Spleen (tissue), 7 donors: ENCODE measurements at regions not wholly inside any gene's neighbourhood (a gene's known extent, or its start where the extent isn't known, plus 50 kb on each side); places are given as distances from the start of the nearest gene placed in this dataset.
"Not testable (repeated sequence)": the region's sequence is repeated elsewhere in the genome, so short reads cannot be mapped to it uniquely, and the experiment has no call there.

Experiments used
- POLR2A ChIP-seq, 3 donors: fragments of 450-650 bp; IDR thresholded peaks; one replicate each; pipeline ENCODE4 v1.5.1; 2017; ENCODE audit warnings: antibody characterized with exemption in 3 of 3, mild to moderate bottlenecking in 1 of 3
- TF ChIP-seq, protein P1 (sequence below), 11 experiments: fragments of 200-600 bp in 7 of 11; fragments of 450-650 bp in 4 of 11; sonication (generic) in 4 of 11; IDR thresholded peaks in 8 of 11; conservative IDR thresholded peaks in 3 of 11; 1 replicate in 7 of 11; 2 replicates in 4 of 11; pipeline versions ENCODE4 v1.4.0 to v1.8.0; 2016 to 2021; ENCODE audit warnings: antibody characterized with exemption in 11 of 11, inconsistent platforms in 4 of 11, mild to moderate bottlenecking in 1 of 11
- donor health status: DM: no; HTN: no; CAD: no; lungs with moderate emphysema.
- donor health status: DM: no; HTN: no; CAD: no.
- donor health status: DM: no; HTN: no; CAD: no.

DNA sequence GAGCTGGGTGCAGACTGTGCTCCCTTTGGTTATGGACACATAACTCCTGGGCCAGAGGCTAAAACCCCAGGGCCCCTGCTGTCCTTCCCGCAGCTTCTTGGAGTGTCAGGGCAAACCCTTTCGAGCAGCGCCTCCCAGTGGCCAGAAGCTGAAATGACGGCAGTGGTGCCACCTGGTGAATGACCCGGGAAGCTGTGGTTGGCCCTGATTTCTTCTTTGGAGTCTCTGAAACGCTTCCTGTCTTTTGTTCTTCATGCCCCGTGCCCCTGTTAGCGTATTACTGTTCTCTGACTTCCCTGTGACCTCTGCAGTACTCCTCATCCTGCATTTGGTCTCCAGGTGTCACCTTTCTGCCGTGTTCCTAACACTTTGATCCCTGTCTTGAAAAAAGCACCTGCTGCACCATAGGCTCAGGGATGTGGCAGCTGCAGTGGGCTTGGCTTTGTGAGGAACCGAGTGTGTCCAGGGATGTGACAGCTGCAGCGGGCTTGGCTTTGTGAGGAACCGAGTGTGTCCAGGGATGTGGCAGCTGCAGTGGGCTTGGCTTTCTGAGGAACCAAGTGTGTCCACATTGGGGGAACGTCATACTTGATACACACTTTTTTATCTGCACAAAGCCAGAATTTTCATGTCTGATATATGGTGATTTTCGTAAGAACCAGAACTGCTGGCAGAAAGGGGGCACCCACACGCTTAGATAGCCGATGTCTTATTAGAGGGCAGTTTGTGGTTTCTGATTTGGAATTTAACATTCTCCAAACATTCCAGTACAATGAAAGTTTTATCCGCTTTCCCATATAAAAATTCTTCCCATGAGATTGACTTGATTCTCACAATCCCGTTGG lies 241.8 kb upstream of the FRG2C start:
- TF ChIP-seq, protein P1, sequence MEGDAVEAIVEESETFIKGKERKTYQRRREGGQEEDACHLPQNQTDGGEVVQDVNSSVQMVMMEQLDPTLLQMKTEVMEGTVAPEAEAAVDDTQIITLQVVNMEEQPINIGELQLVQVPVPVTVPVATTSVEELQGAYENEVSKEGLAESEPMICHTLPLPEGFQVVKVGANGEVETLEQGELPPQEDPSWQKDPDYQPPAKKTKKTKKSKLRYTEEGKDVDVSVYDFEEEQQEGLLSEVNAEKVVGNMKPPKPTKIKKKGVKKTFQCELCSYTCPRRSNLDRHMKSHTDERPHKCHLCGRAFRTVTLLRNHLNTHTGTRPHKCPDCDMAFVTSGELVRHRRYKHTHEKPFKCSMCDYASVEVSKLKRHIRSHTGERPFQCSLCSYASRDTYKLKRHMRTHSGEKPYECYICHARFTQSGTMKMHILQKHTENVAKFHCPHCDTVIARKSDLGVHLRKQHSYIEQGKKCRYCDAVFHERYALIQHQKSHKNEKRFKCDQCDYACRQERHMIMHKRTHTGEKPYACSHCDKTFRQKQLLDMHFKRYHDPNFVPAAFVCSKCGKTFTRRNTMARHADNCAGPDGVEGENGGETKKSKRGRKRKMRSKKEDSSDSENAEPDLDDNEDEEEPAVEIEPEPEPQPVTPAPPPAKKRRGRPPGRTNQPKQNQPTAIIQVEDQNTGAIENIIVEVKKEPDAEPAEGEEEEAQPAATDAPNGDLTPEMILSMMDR (IDR thresholded peaks at IDR 0.05 in 8 of 11, conservative IDR thresholded peaks at IDR 0.05 in 3 of 11) = peak; percentile 27 to 84 (median 67)
- not testable (repeated sequence) for TF ChIP-seq POLR2A (IDR thresholded peaks at IDR 0.05)
